Tibial artery (tissue), 4 donors: ENCODE measurements at regions not wholly inside any gene's neighbourhood (a gene's known extent, or its start where the extent isn't known, plus 50 kb on each side); places are given as distances from the start of the nearest gene placed in this dataset.

Experiments used
- DNase-seq, 2 donors: peaks; one replicate each; pipeline ENCODE4 v3.0.0-alpha.2; 2019
- H3K27ac ChIP-seq, 2 donors: fragments of 200-600 bp; sonication (generic) in 1 of 2; 1 replicate in 1 of 2; 2 replicates in 1 of 2; pipeline ENCODE4 v1.5.1; 2018 to 2019; ENCODE audit warnings: mild to moderate bottlenecking in 1 of 2
- H3K27me3 ChIP-seq, 2 donors: fragments of 200-600 bp; sonication (generic) in 1 of 2; one replicate each; pipeline versions ENCODE4 v1.5.1 to v1.6.0; 2016 to 2019
- H3K36me3 ChIP-seq, 3 donors: fragments of 200-600 bp; sonication (generic) in 2 of 3; one replicate each; pipeline ENCODE4 v1.5.1; 2016 to 2019; ENCODE audit warnings: mild to moderate bottlenecking in 2 of 3
- H3K4me1 ChIP-seq, 4 donors: fragments of 200-600 bp; sonication (generic) in 2 of 4; 1 replicate in 3 of 4; 2 replicates in 1 of 4; pipeline ENCODE4 v1.5.1; 2016 to 2019
- H3K4me3 ChIP-seq, 2 donors: fragments of 200-600 bp; sonication (generic) in 1 of 2; 1 replicate in 1 of 2; 2 replicates in 1 of 2; pipeline ENCODE4 v1.5.1; 2018 to 2019; ENCODE audit warnings: mild to moderate bottlenecking in 2 of 2
- H3K9me3 ChIP-seq, 3 donors: fragments of 200-600 bp; sonication (generic) in 1 of 3; one replicate each; pipeline ENCODE4 v1.5.1; 2016 to 2019
- intact Hi-C: fragments of 100-400 bp; cut with DNase I; formaldehyde crosslinking; loops from one replicate; pipeline ENCODE4 v1.15.0; 2023; ENCODE audit warnings: low total_unique reads
- TF ChIP-seq, protein P1 (sequence below), 2 experiments: fragments of 200-600 bp in 1 of 2; fragments of 450-650 bp in 1 of 2; IDR thresholded peaks; one replicate each; pipeline ENCODE4 v1.5.1; 2017 to 2019; ENCODE audit warnings: antibody characterized with exemption in 2 of 2, mild to moderate bottlenecking in 1 of 2, moderate library complexity in 1 of 2

DNA sequence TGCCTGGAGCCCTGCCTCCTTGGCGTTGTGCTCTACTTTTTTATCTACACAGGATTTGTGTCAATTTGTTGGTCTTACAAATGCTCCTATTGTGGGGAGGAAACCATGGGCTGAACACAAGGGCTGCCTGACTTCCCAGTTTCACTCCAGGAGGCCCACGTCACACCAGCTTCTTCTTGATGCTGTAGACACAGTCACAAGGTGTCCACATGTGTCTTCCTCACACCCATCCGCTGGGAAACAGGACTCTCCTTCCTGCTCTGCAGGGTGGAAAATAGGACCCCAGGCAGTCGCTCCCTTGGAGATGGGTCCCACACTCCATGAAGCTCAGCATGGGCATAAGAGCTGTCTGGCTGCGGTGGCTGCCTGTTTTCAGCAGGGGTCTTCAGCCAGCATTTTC, 468.2 kb downstream of the EPHA4 start:
- DNase-seq: peak; percentile 37 to 73
- no peaks in the 10 kb centered on the region for H3K9me3 ChIP-seq
- H3K36me3 ChIP-seq: no peaks in the 10 kb centered on the region
- TF ChIP-seq, protein P1, sequence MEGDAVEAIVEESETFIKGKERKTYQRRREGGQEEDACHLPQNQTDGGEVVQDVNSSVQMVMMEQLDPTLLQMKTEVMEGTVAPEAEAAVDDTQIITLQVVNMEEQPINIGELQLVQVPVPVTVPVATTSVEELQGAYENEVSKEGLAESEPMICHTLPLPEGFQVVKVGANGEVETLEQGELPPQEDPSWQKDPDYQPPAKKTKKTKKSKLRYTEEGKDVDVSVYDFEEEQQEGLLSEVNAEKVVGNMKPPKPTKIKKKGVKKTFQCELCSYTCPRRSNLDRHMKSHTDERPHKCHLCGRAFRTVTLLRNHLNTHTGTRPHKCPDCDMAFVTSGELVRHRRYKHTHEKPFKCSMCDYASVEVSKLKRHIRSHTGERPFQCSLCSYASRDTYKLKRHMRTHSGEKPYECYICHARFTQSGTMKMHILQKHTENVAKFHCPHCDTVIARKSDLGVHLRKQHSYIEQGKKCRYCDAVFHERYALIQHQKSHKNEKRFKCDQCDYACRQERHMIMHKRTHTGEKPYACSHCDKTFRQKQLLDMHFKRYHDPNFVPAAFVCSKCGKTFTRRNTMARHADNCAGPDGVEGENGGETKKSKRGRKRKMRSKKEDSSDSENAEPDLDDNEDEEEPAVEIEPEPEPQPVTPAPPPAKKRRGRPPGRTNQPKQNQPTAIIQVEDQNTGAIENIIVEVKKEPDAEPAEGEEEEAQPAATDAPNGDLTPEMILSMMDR (IDR thresholded peaks at IDR 0.05): no peak
- peak overlapping the region; percentile 51 to 53 for H3K27ac ChIP-seq
- H3K27me3 ChIP-seq: no peaks in the 10 kb centered on the region
- H3K4me3 ChIP-seq: peak overlapping the region; percentile 26 to 31
- intact Hi-C loops: no loop called here
- H3K4me1 ChIP-seq: peaks cover 0 to 27% (median 14%) of the 10 kb centered on the region in 4 donors

DNA sequence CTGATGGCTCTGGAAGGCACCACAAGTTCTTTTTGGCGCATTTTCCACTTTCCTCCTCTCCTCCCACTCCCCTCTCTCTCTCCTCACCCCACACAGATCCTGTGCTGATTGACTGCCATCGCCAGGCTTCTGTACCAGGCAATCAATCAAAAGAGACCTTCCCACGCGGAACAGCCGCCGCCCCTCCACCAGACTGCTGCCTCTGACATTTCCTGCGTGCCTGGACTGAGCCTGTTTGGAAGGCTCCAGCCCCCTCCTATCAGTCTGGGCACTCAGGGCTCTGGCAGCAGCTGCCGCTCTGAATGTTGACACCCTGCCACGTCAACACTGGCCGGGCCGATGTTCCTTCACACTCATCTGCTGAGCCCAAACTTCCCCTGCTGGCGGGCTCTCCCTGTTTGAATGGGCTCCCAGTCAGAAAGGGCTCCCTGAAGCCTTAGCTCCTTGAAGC, 467.7 kb downstream of the EPHA4 start:
- no peaks in the 10 kb centered on the region for H3K27me3 ChIP-seq
- H3K9me3 ChIP-seq: no peaks in the 10 kb centered on the region
- TF ChIP-seq, protein P1 (IDR thresholded peaks at IDR 0.05): peak in 1 of 2 experiments; percentile 25
- peak overlapping the region; percentile 51 to 53 for H3K27ac ChIP-seq
- intact Hi-C loops: no loop called here
- no peaks in the 10 kb centered on the region for H3K36me3 ChIP-seq
- peak overlapping the region; percentile 26 to 31 for H3K4me3 ChIP-seq
- peak; percentile 75 to 87 for DNase-seq
- H3K4me1 ChIP-seq: peaks cover 0 to 27% (median 14%) of the 10 kb centered on the region in 4 donors

DNA sequence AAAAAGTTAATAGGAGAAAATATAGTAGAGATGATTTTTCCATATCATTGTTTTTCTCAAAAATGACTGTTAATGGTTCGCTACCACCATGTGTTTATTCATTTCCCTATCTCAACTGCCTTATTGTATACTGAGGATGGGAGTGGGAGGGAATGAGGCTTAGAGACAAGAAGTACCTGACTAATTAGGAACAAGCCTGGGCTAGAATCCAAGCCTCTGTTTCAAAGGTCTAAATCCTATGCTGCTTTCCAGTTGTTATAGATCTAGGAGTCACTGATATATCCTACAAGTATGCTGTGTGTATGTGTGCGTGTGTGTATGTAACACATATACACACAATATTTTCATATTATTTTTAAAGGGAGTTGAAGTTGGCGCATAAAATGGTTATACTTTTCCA, 465.9 kb downstream of the EPHA4 start:
- TF ChIP-seq, protein P1 (IDR thresholded peaks at IDR 0.05): no peak
- no peak overlapping the region for H3K4me3 ChIP-seq
- H3K27ac ChIP-seq: no peak overlapping the region
- DNase-seq: no peak
- H3K4me1 ChIP-seq: peaks cover 0 to 27% (median 14%) of the 10 kb centered on the region in 4 donors
- no peaks in the 10 kb centered on the region for H3K9me3 ChIP-seq
- H3K36me3 ChIP-seq: no peaks in the 10 kb centered on the region
- no peaks in the 10 kb centered on the region for H3K27me3 ChIP-seq
- intact Hi-C loops: no loop called here

DNA sequence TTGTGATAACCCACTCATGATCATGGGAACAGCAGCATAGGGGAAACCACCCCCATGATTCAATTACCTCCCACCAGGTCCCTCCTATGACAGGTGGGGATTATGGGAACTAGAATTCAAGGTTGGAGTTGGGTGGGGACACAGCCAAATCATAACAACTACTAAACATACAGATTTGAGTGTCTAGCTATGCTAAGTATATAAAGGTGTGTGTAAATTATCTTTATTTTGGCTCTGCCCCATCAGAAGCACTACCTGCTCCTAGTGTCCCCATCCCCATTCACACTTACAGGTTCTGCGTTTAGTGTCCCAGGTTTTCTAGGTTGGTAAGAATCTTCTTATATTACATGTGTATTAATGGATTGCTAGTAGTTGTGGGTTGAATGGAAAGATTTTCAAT, 464.7 kb downstream of the EPHA4 start:
- H3K9me3 ChIP-seq: no peaks in the 10 kb centered on the region
- H3K4me1 ChIP-seq: peaks cover 0 to 26% (median 14%) of the 10 kb centered on the region in 4 donors
- intact Hi-C loops: no loop called here
- no peak overlapping the region for H3K4me3 ChIP-seq
- H3K36me3 ChIP-seq: no peaks in the 10 kb centered on the region
- H3K27me3 ChIP-seq: no peaks in the 10 kb centered on the region
- no peak for DNase-seq
- TF ChIP-seq, protein P1 (IDR thresholded peaks at IDR 0.05): no peak
- H3K27ac ChIP-seq: no peak overlapping the region

DNA sequence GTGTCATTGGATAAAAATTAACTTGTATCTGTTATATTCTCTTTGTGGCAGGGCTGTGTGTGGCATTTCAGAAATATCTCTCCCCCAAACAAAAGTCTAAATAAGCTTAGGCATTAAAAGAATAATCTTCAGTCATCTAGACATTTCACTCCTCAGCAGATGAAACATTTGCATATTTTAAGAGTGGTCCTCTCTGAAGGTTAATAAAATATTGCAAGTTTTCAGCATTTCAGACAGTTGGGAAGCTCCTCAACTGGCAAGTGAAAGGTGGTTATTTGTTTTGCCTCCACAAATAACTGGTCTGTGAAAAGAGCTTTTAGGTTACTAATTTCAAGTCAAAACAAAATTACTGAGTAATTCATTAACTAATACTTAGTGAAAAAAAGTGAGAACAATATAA, 462.6 kb downstream of the EPHA4 start:
- Histone ChIP-seq H3K27me3 (no peaks in the 10 kb centered on the region), H3K27ac (no peak overlapping the region), H3K9me3 (no peaks in the 10 kb centered on the region), H3K4me1 (peaks cover 0 to 4% (median 3%) of the 10 kb centered on the region in 4 donors), H3K36me3 (no peaks in the 10 kb centered on the region), H3K4me3 (no peak overlapping the region)
- TF ChIP-seq, protein P1 (IDR thresholded peaks at IDR 0.05): no peak
- intact Hi-C loops: no loop called here
- no peak for DNase-seq

DNA sequence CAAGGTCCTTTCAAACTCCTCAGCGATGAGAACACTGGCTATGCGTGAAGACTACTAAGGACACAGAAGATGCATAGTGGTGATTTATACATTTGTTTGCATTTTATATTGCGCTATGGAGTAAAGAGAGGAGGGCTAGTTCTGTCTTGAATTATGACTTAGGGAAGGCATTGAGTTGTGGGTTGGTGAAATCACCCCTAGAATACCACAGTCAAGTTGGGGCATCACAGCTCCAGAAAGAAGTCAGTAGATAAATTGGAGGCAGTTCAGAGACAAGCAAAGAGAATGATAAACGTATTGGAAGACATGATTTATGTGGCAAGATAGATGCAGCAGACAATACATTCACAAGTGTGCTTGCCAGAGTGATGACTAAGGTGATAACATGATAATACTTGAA, 460.4 kb downstream of the EPHA4 start:
- Histone ChIP-seq H3K4me1 (no peaks in the 10 kb centered on the region), H3K27ac (no peak overlapping the region), H3K9me3 (no peaks in the 10 kb centered on the region), H3K27me3 (no peaks in the 10 kb centered on the region), H3K36me3 (no peaks in the 10 kb centered on the region), H3K4me3 (no peak overlapping the region)
- TF ChIP-seq, protein P1 (IDR thresholded peaks at IDR 0.05): no peak
- no peak for DNase-seq
- intact Hi-C loops: no loop called here
